ENCODE measurements at regions not wholly inside any gene's neighbourhood (a gene's known extent, or its start where the extent isn't known, plus 50 kb on each side); places are given as distances from the start of the nearest gene placed in this dataset.

- DNase-seq (no peak), ATAC-seq (ENCODE audit: insufficient read depth, low FRiP score) (no peak)
- Histone ChIP-seq H3K36me3 (ENCODE audit: control insufficient read depth in 4 of 4, insufficient read depth in 4 of 4, low read length in 4 of 4) (no peaks in the 10 kb centered on the region), H3K27me3 (ENCODE audit: control insufficient read depth in 3 of 3, insufficient read depth in 3 of 3, low read length in 2 of 3) (no peaks in the 10 kb centered on the region), H3K9ac (ENCODE audit: insufficient read depth in 1 of 2, low read length in 2 of 2) (no peak overlapping the region), H3K4me1 (ENCODE audit: control insufficient read depth in 5 of 5, insufficient read depth in 5 of 5, low read length in 5 of 5) (peaks cover 0 to 12% (median 0%) of the 10 kb centered on the region in 5 donors), H3K4me3 (no peak overlapping the region), H3K27ac (ENCODE audit: low read depth in 1 of 2, low read length in 1 of 2) (no peak overlapping the region), H3K9me3 (ENCODE audit: control insufficient read depth in 4 of 4, insufficient read depth in 3 of 4, low read length in 3 of 4) (no peaks in the 10 kb centered on the region)
- no peak for TF ChIP-seq CTCF (IDR thresholded peaks at IDR 0.05; ENCODE audit: control extremely low read depth, extremely low read depth)
- 86 to 90% methylated on average over 9 of the region's 9 CpGs for WGBS, 2 donors
Observed at GRCh38 chr19:31597616-31598015, 248.4 kb upstream of the TSHZ3 start.

- Histone ChIP-seq H3K27ac (ENCODE audit: low read depth in 1 of 2, low read length in 1 of 2) (no peak overlapping the region), H3K9me3 (ENCODE audit: control insufficient read depth in 4 of 4, insufficient read depth in 3 of 4, low read length in 3 of 4) (no peaks in the 10 kb centered on the region), H3K4me1 (ENCODE audit: control insufficient read depth in 5 of 5, insufficient read depth in 5 of 5, low read length in 5 of 5) (peaks cover 0 to 12% (median 0%) of the 10 kb centered on the region in 5 donors), H3K4me3 (no peak overlapping the region), H3K9ac (ENCODE audit: insufficient read depth in 1 of 2, low read length in 2 of 2) (no peak overlapping the region), H3K27me3 (ENCODE audit: control insufficient read depth in 3 of 3, insufficient read depth in 3 of 3, low read length in 2 of 3) (no peaks in the 10 kb centered on the region), H3K36me3 (ENCODE audit: control insufficient read depth in 4 of 4, insufficient read depth in 4 of 4, low read length in 4 of 4) (no peaks in the 10 kb centered on the region)
- no peak for TF ChIP-seq CTCF (IDR thresholded peaks at IDR 0.05; ENCODE audit: control extremely low read depth, extremely low read depth)
- 85 to 95% methylated on average over 2 of the region's 2 CpGs for WGBS, 2 donors
- ATAC-seq (ENCODE audit: insufficient read depth, low FRiP score) (no peak), DNase-seq (no peak)
Observed at GRCh38 chr19:31598730-31599238, 249.5 kb upstream of the TSHZ3 start.

- no peak overlapping the region for H3K4me3 ChIP-seq
- WGBS, 2 donors: 86 to 88% methylated on average over 11 of the region's 11 CpGs
- ATAC-seq (ENCODE audit: insufficient read depth, low FRiP score): no peak
Observed at GRCh38 chr19:31600731-31601295, 251.6 kb upstream of the TSHZ3 start.

More at GRCh38 chr19:31600731-31601295, 251.6 kb upstream of the TSHZ3 start:
- peaks cover 0 to 12% (median 0%) of the 10 kb centered on the region in 5 donors for H3K4me1 ChIP-seq (ENCODE audit: control insufficient read depth in 5 of 5, insufficient read depth in 5 of 5, low read length in 5 of 5)
- no peaks in the 10 kb centered on the region for H3K36me3 ChIP-seq (ENCODE audit: control insufficient read depth in 4 of 4, insufficient read depth in 4 of 4, low read length in 4 of 4)
- DNase-seq: no peak
- no peak for TF ChIP-seq CTCF (IDR thresholded peaks at IDR 0.05; ENCODE audit: control extremely low read depth, extremely low read depth)
- no peak overlapping the region for H3K27ac ChIP-seq (ENCODE audit: low read depth in 1 of 2, low read length in 1 of 2)
- no peaks in the 10 kb centered on the region for H3K27me3 ChIP-seq (ENCODE audit: control insufficient read depth in 3 of 3, insufficient read depth in 3 of 3, low read length in 2 of 3)
- no peaks in the 10 kb centered on the region for H3K9me3 ChIP-seq (ENCODE audit: control insufficient read depth in 4 of 4, insufficient read depth in 3 of 4, low read length in 3 of 4)
- H3K9ac ChIP-seq (ENCODE audit: insufficient read depth in 1 of 2, low read length in 2 of 2): no peak overlapping the region

All from lung (tissue), 11 donors.